Heart right ventricle (tissue), 16 donors: ENCODE measurements at regions not wholly inside any gene's neighbourhood (a gene's known extent, or its start where the extent isn't known, plus 50 kb on each side); places are given as distances from the start of the nearest gene placed in this dataset.

ENCODE experiments used
- ATAC-seq, 8 donors: fragments of 200-7000 bp; cut with Tn5 transposase; one replicate each; pipeline ENCODE4 v1.9.1; 2020; ENCODE audit warnings: mild to moderate bottlenecking in 8 of 8, moderate library complexity in 8 of 8, moderate number of reproducible peaks in 1 of 8
- DNase-seq, 2 donors: peaks; one replicate each; pipeline ENCODE4 v3.0.0-alpha.2; 2020
- H3K27ac ChIP-seq, 10 donors: fragments of 200-600 bp; sonication (generic) in 2 of 10; one replicate each; pipeline versions ENCODE4 v1.5.0 to v1.8.0; 2020 to 2022; ENCODE audit warnings: mild to moderate bottlenecking in 3 of 10
- H3K27me3 ChIP-seq, 7 donors: fragments of 200-600 bp; one replicate each; pipeline ENCODE4 v1.8.0; 2021 to 2022; ENCODE audit warnings: mild to moderate bottlenecking in 2 of 7
- H3K36me3 ChIP-seq, 9 donors: fragments of 200-600 bp; sonication (generic) in 1 of 9; one replicate each; pipeline versions ENCODE4 v1.5.0 to v1.8.0; 2020 to 2022; ENCODE audit warnings: mild to moderate bottlenecking in 2 of 9
- H3K4me1 ChIP-seq, 9 donors: fragments of 200-600 bp; sonication (generic) in 1 of 9; one replicate each; pipeline versions ENCODE4 v1.5.0 to v1.8.0; 2020 to 2022; ENCODE audit warnings: mild to moderate bottlenecking in 4 of 9
- H3K4me3 ChIP-seq, 10 donors: fragments of 200-600 bp; sonication (generic) in 2 of 10; one replicate each; pipeline versions ENCODE4 v1.5.0 to v1.8.0; 2020 to 2022; ENCODE audit warnings: mild to moderate bottlenecking in 7 of 10, moderate library complexity in 2 of 10
- H3K9me3 ChIP-seq, 11 donors: fragments of 200-600 bp in 10 of 11; sonication (generic) in 2 of 11; one replicate each; pipeline versions ENCODE4 v1.5.0 to v1.8.0; 2013 to 2022; ENCODE audit warnings: mild to moderate bottlenecking in 2 of 11, control low read depth in 1 of 11, moderate library complexity in 1 of 11
- CTCF ChIP-seq, 9 donors: fragments of 200-600 bp; sonication (generic) in 2 of 9; IDR thresholded peaks; one replicate each; pipeline versions ENCODE4 v1.5.0 to v1.8.0; 2021 to 2022; ENCODE audit warnings: antibody characterized with exemption in 9 of 9, mild to moderate bottlenecking in 5 of 9, moderate library complexity in 1 of 9
- WGBS, 2 donors: extraction: QIAGEN DNeasy Blood & Tissue Kit; methylation state at CpG; one replicate each; pipeline ENCODE4 v1.1.7; 2013; ENCODE audit warnings: inconsistent platforms in 1 of 2; 5-methylcytosine and 5-hydroxymethylcytosine counted together
- intact Hi-C, 10 donors: fragments of 100-400 bp; cut with DNase I; formaldehyde crosslinking; loops; one replicate each; pipeline versions ENCODE4 v1.11.1 to v1.14.2; 2022
- donor health status: Arrhythmogenic right ventricular cardiomyopathy.
- donor health status: ischemic (EF 13 %, LVEDD 7.1; RV severe dilation, severe dysfunction).
- donor health status: healthy with polysubstance abuse.
- donor health status: DM: no; HTN: yes; CAD: no.
- donor health status: DM: no; HTN: no; CAD: no.
- donor health status: ischemic (EF 25% LVEDD 6.9; RV normal size, moderate dysfunction).
- donor health status: ischemic (EF 25% LVEDD 5.7; RV mildly dilated, moderate dysfunction).
- donor health status: healthy.
- donor health status: DM: yes; HTN: yes; CAD: no.
- donor health status: Ischemic cardiomyopathy.
- donor health status: ischemic (EF 35%, LVEDD 5.7; RV mildly dilated, moderate dysfunction).
- donor health status: nonischemic (EF 11% LVEDD 7.7; RV severe dilation, severe dysfunction).
- donor health status: DM: yes; HTN: yes; CAD: no.
- donor health status: PGD.
- donor health status: ischemic (EF 29% LVEDD 5.4; RV normal size, mild dysfunction).
- donor health status: nonischemic (EF 23%, LVEDD 6.1; RV moderate dilation, normal function).

GRCh38 chr5:12208366-12209100, 304.3 kb upstream of the CTNND2 start:
- DNase-seq (no peak), ATAC-seq (no peak)
- TF ChIP-seq CTCF (IDR thresholded peaks at IDR 0.05) = no peak
- H3K27me3 ChIP-seq = no peaks in the 10 kb centered on the region
- no peak overlapping the region for H3K4me3 ChIP-seq
- H3K27ac ChIP-seq = no peak overlapping the region
- 71 to 73% methylated on average over 4 of the region's 4 CpGs for WGBS, 2 donors
- intact Hi-C loops = no loop called here
- no peaks in the 10 kb centered on the region for H3K36me3 ChIP-seq
- no peaks in the 10 kb centered on the region for H3K4me1 ChIP-seq
- H3K9me3 ChIP-seq = peaks cover 0 to 58% (median 0%) of the 10 kb centered on the region in 11 donors

GRCh38 chr5:12204761-12205160, 300.5 kb upstream of the CTNND2 start:
- no peaks in the 10 kb centered on the region for H3K4me1 ChIP-seq
- no peak for TF ChIP-seq CTCF (IDR thresholded peaks at IDR 0.05)
- no peak for DNase-seq
- H3K36me3 ChIP-seq = no peaks in the 10 kb centered on the region
- H3K27me3 ChIP-seq = no peaks in the 10 kb centered on the region
- no peak for ATAC-seq
- WGBS, 2 donors = 69 to 80% methylated on average over 2 of the region's 2 CpGs
- no peak overlapping the region for H3K4me3 ChIP-seq
- no peak overlapping the region for H3K27ac ChIP-seq
- intact Hi-C loops = no loop called here
- peaks cover 0 to 52% (median 0%) of the 10 kb centered on the region in 11 donors for H3K9me3 ChIP-seq

GRCh38 chr5:12193536-12193935, 289.3 kb upstream of the CTNND2 start:
- Histone ChIP-seq H3K9me3 (peaks cover 0 to 31% (median 0%) of the 10 kb centered on the region in 11 donors), H3K36me3 (no peaks in the 10 kb centered on the region), H3K27ac (no peak overlapping the region), H3K4me1 (no peaks in the 10 kb centered on the region), H3K4me3 (no peak overlapping the region), H3K27me3 (no peaks in the 10 kb centered on the region)
- 79 to 89% methylated on average over 9 of the region's 9 CpGs for WGBS, 2 donors
- DNase-seq (no peak), ATAC-seq (no peak)
- intact Hi-C loops = no loop called here
- no peak for TF ChIP-seq CTCF (IDR thresholded peaks at IDR 0.05)

- peaks cover 0 to 16% (median 0%) of the 10 kb centered on the region in 11 donors for H3K9me3 ChIP-seq
- DNase-seq = no peak
- no peak for ATAC-seq
- H3K36me3 ChIP-seq = no peaks in the 10 kb centered on the region
- no peak for TF ChIP-seq CTCF (IDR thresholded peaks at IDR 0.05)
- 66 to 69% methylated on average over 6 of the region's 6 CpGs for WGBS, 2 donors
- H3K4me3 ChIP-seq = no peak overlapping the region
- no peak overlapping the region for H3K27ac ChIP-seq
- H3K27me3 ChIP-seq = no peaks in the 10 kb centered on the region
- intact Hi-C loops = no loop called here
- no peaks in the 10 kb centered on the region for H3K4me1 ChIP-seq
Observed at GRCh38 chr5:12183003-12183402, 278.8 kb upstream of the CTNND2 start.
